Gastroesophageal sphincter (tissue), 3 donors: ENCODE measurements at regions not wholly inside any gene's neighbourhood (a gene's known extent, or its start where the extent isn't known, plus 50 kb on each side); places are given as distances from the start of the nearest gene placed in this dataset.

Experiments
- POLR2A ChIP-seq, 2 donors: fragments of 450-650 bp; IDR thresholded peaks; one replicate each; pipeline ENCODE4 v1.6.1; 2017; ENCODE audit warnings: antibody characterized with exemption in 2 of 2, mild to moderate bottlenecking in 2 of 2, moderate library complexity in 1 of 2
- POLR2AphosphoS5 ChIP-seq: sonication (generic); formaldehyde crosslinking; IDR thresholded peaks from one replicate; pipeline ENCODE4 v1.6.1; 2017; ENCODE audit warnings: antibody characterized with exemption
- TF ChIP-seq, protein P1 (sequence below), 4 experiments: fragments of 200-600 bp in 2 of 4; fragments of 450-650 bp in 2 of 4; sonication (generic) in 1 of 4; IDR thresholded peaks; one replicate each; pipeline ENCODE4 v1.5.1; 2017 to 2019; ENCODE audit warnings: antibody characterized with exemption in 4 of 4, mild to moderate bottlenecking in 2 of 4, moderate library complexity in 2 of 4

DNA sequence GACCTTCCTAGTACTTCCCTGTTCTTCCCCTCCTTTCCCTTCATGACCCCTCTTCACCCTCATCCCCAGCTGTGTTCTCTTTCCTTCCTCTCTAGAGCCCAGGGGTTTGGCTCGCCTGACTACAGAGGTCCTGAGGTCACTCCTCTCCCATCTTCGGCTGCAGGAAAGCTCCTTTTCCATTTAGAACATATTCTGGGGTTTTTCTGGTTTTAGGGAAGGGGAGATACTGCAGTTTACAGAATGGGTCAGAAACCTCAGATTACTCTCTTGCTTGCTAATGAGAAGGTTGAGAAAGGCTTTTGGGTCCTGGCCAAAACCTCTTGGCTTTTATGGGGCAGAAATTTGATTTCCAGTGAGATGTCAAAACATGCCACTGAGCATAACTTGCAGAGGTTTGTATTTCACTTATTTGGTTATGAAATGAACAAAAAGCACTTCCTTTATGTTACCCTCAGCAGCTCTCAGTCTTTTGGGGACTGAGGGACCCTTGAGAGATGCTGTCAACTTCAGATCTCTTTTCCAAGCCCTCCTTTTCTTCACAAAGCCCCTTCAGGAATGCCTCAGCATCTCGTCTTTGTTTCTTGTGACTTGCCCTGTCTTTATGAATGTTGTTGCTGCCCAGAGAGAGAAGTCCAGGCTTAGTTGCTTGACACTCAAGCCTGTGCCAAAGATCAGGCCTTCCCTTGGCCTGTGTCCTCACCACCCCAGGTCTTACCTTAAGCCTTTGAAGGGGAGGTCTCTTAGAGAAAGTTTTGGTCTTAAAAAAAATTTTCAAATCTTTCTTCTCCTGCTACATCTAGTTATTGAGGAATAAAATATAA lies 121.7 kb upstream of the TPM1 start:
- no peak for TF ChIP-seq POLR2A (IDR thresholded peaks at IDR 0.05)
- TF ChIP-seq, protein P1, sequence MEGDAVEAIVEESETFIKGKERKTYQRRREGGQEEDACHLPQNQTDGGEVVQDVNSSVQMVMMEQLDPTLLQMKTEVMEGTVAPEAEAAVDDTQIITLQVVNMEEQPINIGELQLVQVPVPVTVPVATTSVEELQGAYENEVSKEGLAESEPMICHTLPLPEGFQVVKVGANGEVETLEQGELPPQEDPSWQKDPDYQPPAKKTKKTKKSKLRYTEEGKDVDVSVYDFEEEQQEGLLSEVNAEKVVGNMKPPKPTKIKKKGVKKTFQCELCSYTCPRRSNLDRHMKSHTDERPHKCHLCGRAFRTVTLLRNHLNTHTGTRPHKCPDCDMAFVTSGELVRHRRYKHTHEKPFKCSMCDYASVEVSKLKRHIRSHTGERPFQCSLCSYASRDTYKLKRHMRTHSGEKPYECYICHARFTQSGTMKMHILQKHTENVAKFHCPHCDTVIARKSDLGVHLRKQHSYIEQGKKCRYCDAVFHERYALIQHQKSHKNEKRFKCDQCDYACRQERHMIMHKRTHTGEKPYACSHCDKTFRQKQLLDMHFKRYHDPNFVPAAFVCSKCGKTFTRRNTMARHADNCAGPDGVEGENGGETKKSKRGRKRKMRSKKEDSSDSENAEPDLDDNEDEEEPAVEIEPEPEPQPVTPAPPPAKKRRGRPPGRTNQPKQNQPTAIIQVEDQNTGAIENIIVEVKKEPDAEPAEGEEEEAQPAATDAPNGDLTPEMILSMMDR (IDR thresholded peaks at IDR 0.05): no peak
- no peak for TF ChIP-seq POLR2AphosphoS5
